ENCODE measurements at regions not wholly inside any gene's neighbourhood (a gene's known extent, or its start where the extent isn't known, plus 50 kb on each side); places are given as distances from the start of the nearest gene placed in this dataset.

DNA sequence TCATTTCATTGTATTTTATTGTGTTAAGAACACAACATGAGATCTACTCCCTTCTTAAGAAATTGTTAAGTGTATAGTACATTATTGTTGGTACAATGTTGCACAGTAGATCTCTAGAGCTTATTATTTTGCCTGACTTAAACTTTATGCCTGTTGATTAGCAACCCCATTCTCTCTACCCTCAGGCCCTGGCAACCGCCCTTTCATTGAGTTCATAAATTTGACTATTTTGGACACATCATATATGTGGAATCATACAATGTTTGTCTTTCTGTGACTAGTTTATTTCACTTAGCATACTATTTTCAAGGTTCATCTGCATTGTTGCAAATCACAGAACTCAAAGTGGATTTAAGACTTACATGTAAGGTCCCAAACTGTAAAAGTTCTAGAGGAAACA is 222.1 kb downstream of the IL15 start:
- Histone ChIP-seq H3K27me3 (ENCODE audit: insufficient read depth, low read depth, low read length) (no peaks in the 10 kb centered on the region), H3K79me2 (replicated peaks; ENCODE audit: insufficient read depth, low read length) (no peaks in the 10 kb centered on the region), H3K9ac (ENCODE audit: low read length) (no peak overlapping the region), H3F3A (ENCODE audit: insufficient read depth, low read length, poor library complexity, severe bottlenecking) (no peaks in the 10 kb centered on the region), H3K4me2 (ENCODE audit: low read length) (no peak overlapping the region), H3K9me2 (ENCODE audit: insufficient read depth, low read length) (no peaks in the 10 kb centered on the region), H3K36me3 (ENCODE audit: insufficient read depth, low read length) (no peaks in the 10 kb centered on the region), H4K20me1 (ENCODE audit: insufficient read depth) (no peaks in the 10 kb centered on the region), H3K9me3 (ENCODE audit: low read length) (no peaks in the 10 kb centered on the region), H2AFZ (ENCODE audit: low read depth, low read length) (no peak overlapping the region), H3K4me3 (ENCODE audit: low read length) (no peak overlapping the region), H3K27ac (ENCODE audit: low read length) (no peak overlapping the region)
- no peak for TF ChIP-seq POLR2AphosphoS5 (IDR thresholded peaks at IDR 0.05)
- no peak for TF ChIP-seq SMC3 (conservative IDR thresholded peaks at IDR 0.05; ENCODE audit: poor library complexity)
- TF ChIP-seq EZH2 (IDR thresholded peaks at IDR 0.05; ENCODE audit: borderline replicate concordance, insufficient read depth, low read length, poor library complexity, severe bottlenecking), result no peak
- TF ChIP-seq MXI1 (conservative IDR thresholded peaks at IDR 0.05; ENCODE audit: poor library complexity, severe bottlenecking), result no peak
- TF ChIP-seq, protein P1, sequence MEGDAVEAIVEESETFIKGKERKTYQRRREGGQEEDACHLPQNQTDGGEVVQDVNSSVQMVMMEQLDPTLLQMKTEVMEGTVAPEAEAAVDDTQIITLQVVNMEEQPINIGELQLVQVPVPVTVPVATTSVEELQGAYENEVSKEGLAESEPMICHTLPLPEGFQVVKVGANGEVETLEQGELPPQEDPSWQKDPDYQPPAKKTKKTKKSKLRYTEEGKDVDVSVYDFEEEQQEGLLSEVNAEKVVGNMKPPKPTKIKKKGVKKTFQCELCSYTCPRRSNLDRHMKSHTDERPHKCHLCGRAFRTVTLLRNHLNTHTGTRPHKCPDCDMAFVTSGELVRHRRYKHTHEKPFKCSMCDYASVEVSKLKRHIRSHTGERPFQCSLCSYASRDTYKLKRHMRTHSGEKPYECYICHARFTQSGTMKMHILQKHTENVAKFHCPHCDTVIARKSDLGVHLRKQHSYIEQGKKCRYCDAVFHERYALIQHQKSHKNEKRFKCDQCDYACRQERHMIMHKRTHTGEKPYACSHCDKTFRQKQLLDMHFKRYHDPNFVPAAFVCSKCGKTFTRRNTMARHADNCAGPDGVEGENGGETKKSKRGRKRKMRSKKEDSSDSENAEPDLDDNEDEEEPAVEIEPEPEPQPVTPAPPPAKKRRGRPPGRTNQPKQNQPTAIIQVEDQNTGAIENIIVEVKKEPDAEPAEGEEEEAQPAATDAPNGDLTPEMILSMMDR (IDR thresholded peaks at IDR 0.05; ENCODE audit: poor library complexity, severe bottlenecking), result no peak
- no peak for TF ChIP-seq EP300 (conservative IDR thresholded peaks at IDR 0.05; ENCODE audit: poor library complexity, severe bottlenecking)
- TF ChIP-seq TAF1 (IDR thresholded peaks at IDR 0.05; ENCODE audit: low read depth), result no peak
- TF ChIP-seq, protein P2, sequence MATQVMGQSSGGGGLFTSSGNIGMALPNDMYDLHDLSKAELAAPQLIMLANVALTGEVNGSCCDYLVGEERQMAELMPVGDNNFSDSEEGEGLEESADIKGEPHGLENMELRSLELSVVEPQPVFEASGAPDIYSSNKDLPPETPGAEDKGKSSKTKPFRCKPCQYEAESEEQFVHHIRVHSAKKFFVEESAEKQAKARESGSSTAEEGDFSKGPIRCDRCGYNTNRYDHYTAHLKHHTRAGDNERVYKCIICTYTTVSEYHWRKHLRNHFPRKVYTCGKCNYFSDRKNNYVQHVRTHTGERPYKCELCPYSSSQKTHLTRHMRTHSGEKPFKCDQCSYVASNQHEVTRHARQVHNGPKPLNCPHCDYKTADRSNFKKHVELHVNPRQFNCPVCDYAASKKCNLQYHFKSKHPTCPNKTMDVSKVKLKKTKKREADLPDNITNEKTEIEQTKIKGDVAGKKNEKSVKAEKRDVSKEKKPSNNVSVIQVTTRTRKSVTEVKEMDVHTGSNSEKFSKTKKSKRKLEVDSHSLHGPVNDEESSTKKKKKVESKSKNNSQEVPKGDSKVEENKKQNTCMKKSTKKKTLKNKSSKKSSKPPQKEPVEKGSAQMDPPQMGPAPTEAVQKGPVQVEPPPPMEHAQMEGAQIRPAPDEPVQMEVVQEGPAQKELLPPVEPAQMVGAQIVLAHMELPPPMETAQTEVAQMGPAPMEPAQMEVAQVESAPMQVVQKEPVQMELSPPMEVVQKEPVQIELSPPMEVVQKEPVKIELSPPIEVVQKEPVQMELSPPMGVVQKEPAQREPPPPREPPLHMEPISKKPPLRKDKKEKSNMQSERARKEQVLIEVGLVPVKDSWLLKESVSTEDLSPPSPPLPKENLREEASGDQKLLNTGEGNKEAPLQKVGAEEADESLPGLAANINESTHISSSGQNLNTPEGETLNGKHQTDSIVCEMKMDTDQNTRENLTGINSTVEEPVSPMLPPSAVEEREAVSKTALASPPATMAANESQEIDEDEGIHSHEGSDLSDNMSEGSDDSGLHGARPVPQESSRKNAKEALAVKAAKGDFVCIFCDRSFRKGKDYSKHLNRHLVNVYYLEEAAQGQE (IDR thresholded peaks at IDR 0.05; ENCODE audit: borderline replicate concordance), result no peak

DNA sequence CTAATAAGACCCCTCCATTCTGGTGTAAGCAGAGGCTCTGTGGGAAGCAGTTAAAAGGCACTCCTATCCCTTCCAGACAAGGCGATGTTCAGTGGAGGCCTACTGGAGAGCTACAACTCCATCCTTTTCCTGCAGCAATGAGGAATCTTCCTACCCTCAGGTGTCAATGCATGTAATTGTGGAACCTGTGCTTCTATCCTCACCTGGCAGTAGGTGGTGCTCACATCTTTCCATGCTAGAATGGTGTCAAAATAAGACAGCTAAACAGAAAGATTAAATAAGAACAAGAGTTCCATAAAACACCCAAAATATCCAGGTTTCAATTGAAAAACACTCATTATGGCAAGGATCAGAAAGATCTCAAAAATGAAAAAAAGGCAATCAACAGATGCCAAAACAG is 224.6 kb downstream of the IL15 start:
- no peaks in the 10 kb centered on the region for H3K79me2 ChIP-seq (replicated peaks; ENCODE audit: insufficient read depth, low read length)
- no peaks in the 10 kb centered on the region for H3K27me3 ChIP-seq (ENCODE audit: insufficient read depth, low read depth, low read length)
- TF ChIP-seq TAF1 (IDR thresholded peaks at IDR 0.05; ENCODE audit: low read depth) (no peak), POLR2AphosphoS5 (IDR thresholded peaks at IDR 0.05) (no peak), EP300 (conservative IDR thresholded peaks at IDR 0.05; ENCODE audit: poor library complexity, severe bottlenecking) (no peak), SMC3 (conservative IDR thresholded peaks at IDR 0.05; ENCODE audit: poor library complexity) (no peak), MXI1 (conservative IDR thresholded peaks at IDR 0.05; ENCODE audit: poor library complexity, severe bottlenecking) (no peak), EZH2 (IDR thresholded peaks at IDR 0.05; ENCODE audit: borderline replicate concordance, insufficient read depth, low read length, poor library complexity, severe bottlenecking) (no peak), RAD21 (conservative IDR thresholded peaks at IDR 0.05) (no peak)
- TF ChIP-seq, protein P1 (IDR thresholded peaks at IDR 0.05; ENCODE audit: poor library complexity, severe bottlenecking), result no peak
- TF ChIP-seq, protein P2 (IDR thresholded peaks at IDR 0.05; ENCODE audit: borderline replicate concordance), result no peak
- H3K9me3 ChIP-seq (ENCODE audit: low read length), result no peaks in the 10 kb centered on the region
- H4K20me1 ChIP-seq (ENCODE audit: insufficient read depth), result no peaks in the 10 kb centered on the region
- no peak overlapping the region for H3K9ac ChIP-seq (ENCODE audit: low read length)
- no peaks in the 10 kb centered on the region for H3K36me3 ChIP-seq (ENCODE audit: insufficient read depth, low read length)
- H2AFZ ChIP-seq (ENCODE audit: low read depth, low read length), result no peak overlapping the region
- H3K9me2 ChIP-seq (ENCODE audit: insufficient read depth, low read length), result no peaks in the 10 kb centered on the region
- H3K4me2 ChIP-seq (ENCODE audit: low read length), result no peak overlapping the region
- no peak overlapping the region for H3K27ac ChIP-seq (ENCODE audit: low read length)
- H3K4me3 ChIP-seq (ENCODE audit: low read length), result no peak overlapping the region
- no peaks in the 10 kb centered on the region for H3F3A ChIP-seq (ENCODE audit: insufficient read depth, low read length, poor library complexity, severe bottlenecking)

Data from neural cell (in vitro differentiated cells).